Common myeloid progenitor, CD34-positive (primary cell): ENCODE measurements at regions not wholly inside any gene's neighbourhood (a gene's known extent, or its start where the extent isn't known, plus 50 kb on each side); places are given as distances from the start of the nearest gene placed in this dataset.
"Not testable (repeated sequence)": the region's sequence is repeated elsewhere in the genome, so short reads cannot be mapped to it uniquely, and the experiment has no call there.

ENCODE experiments used
- CTCF ChIA-PET: fragments of 350-600 bp; sonication (Branson Sonifier 250); formaldehyde crosslinking; loops from one replicate; lab custom pipeline; 2021; ENCODE audit warnings: antibody characterized with exemption; lab: Charles Lee
- POLR2A ChIA-PET: fragments of 350-600 bp; sonication (Branson Sonifier 250); formaldehyde crosslinking; loops from one replicate; lab custom pipeline; 2021; ENCODE audit warnings: antibody characterized with exemption; lab: Charles Lee
- DNase-seq, 3 donors: peaks; one replicate each; pipeline versions ENCODE4 v3.0.0 to v3.0.0-alpha.2; 2013
- H3K27ac ChIP-seq, 2 experiments: 1 replicate in 1 of 2; 2 replicates in 1 of 2; pipeline ENCODE4 v1.7.0; 2013; ENCODE audit warnings: inconsistent platforms in 2 of 2, low read length in 2 of 2, mild to moderate bottlenecking in 2 of 2, low read depth in 1 of 2, moderate library complexity in 1 of 2; ENCODE audit not compliant: severe bottlenecking in 2 of 2, insufficient read depth in 1 of 2, poor library complexity in 1 of 2
- H3K27me3 ChIP-seq, 5 experiments: replicated peaks in 2 of 5; 1 replicate in 3 of 5; 2 replicates in 2 of 5; pipeline versions ENCODE4 v1.6.1 to v1.7.0; 2013; ENCODE audit warnings: low read length in 4 of 5, mild to moderate bottlenecking in 2 of 5, moderate library complexity in 2 of 5, inconsistent platforms in 1 of 5; ENCODE audit not compliant: insufficient read depth in 5 of 5, control insufficient read depth in 4 of 5
- H3K36me3 ChIP-seq, 4 experiments: 1 replicate in 2 of 4; 2 replicates in 2 of 4; pipeline versions ENCODE4 v1.6.1 to v1.7.0; 2013; ENCODE audit warnings: low read length in 3 of 4, control low read depth in 1 of 4, mild to moderate bottlenecking in 1 of 4; ENCODE audit not compliant: control insufficient read depth in 4 of 4, insufficient read depth in 4 of 4
- H3K4me1 ChIP-seq, 4 experiments: 1 replicate in 3 of 4; 2 replicates in 1 of 4; pipeline versions ENCODE4 v1.6.1 to v1.7.1; 2013; ENCODE audit warnings: low read length in 3 of 4, mild to moderate bottlenecking in 3 of 4, control low read depth in 1 of 4, inconsistent platforms in 1 of 4, moderate library complexity in 1 of 4; ENCODE audit not compliant: control insufficient read depth in 4 of 4, insufficient read depth in 4 of 4; ENCODE audit errors: control extremely low read depth in 1 of 4
- H3K4me3 ChIP-seq, 7 experiments: 1 replicate in 4 of 7; 2 replicates in 3 of 7; pipeline versions ENCODE4 v1.5.1 to v1.7.0; 2013; ENCODE audit warnings: mild to moderate bottlenecking in 7 of 7, low read length in 6 of 7, moderate library complexity in 6 of 7, inconsistent platforms in 2 of 7, low read depth in 2 of 7, control low read depth in 1 of 7; ENCODE audit not compliant: insufficient read depth in 4 of 7, control insufficient read depth in 1 of 7; ENCODE audit errors: extremely low read depth in 1 of 7
- H3K9me3 ChIP-seq, 5 experiments: 1 replicate in 4 of 5; 2 replicates in 1 of 5; pipeline versions ENCODE4 v1.6.1 to v1.7.1; 2013; ENCODE audit warnings: low read length in 4 of 5, mild to moderate bottlenecking in 2 of 5, inconsistent platforms in 1 of 5, low read depth in 1 of 5, moderate library complexity in 1 of 5; ENCODE audit not compliant: control insufficient read depth in 4 of 5, insufficient read depth in 2 of 5; ENCODE audit errors: control extremely low read depth in 1 of 5
- WGBS: methylation state at CpG from one replicate; pipeline ENCODE4 v1.1.5; 2013; ENCODE audit not compliant: insufficient coverage; 5-methylcytosine and 5-hydroxymethylcytosine counted together

DNA sequence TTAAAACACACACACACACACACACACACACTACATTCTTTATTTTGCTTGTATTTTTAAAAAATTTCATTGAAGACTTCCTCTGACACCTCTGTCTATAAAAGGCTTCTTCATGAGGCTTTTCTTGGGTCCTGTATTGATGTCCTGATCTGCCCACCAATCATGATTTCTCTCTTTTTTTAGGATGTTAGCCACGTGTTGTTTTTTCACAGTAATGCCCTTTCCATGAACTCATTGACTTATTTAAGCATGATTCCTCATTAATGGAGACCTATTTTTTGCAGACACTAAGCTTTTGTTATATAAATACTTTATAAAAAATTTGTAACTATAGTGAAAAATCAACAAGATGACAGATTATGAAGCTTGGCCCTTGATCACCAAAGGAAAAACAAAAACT, 173.8 kb upstream of the CNTNAP5 start:
- no peak overlapping the region for H3K27ac ChIP-seq
- DNase-seq = no peak
- no peak overlapping the region for H3K4me3 ChIP-seq
- WGBS = no CpG with 5 or more reads among the region's 1 CpG
- H3K36me3 ChIP-seq = peaks cover 0 to 60% (median 10%) of the 10 kb centered on the region in 4 experiments
- H3K4me1 ChIP-seq = peaks cover 0 to 7% (median 0%) of the 10 kb centered on the region in 4 experiments
- H3K9me3 ChIP-seq = peaks cover 5 to 63% (median 14%) of the 10 kb centered on the region in 5 experiments
- H3K27me3 ChIP-seq = no peaks in the 10 kb centered on the region
- CTCF ChIA-PET = no interaction called here
- POLR2A ChIA-PET = no interaction called here

GRCh38 chr2:123853161-123853560, 171.9 kb upstream of the CNTNAP5 start:
- Histone ChIP-seq H3K9me3 (peaks cover 5 to 64% (median 17%) of the 10 kb centered on the region in 5 experiments), H3K36me3 (peaks cover 0 to 57% (median 7%) of the 10 kb centered on the region in 4 experiments), H3K4me3 (no peak overlapping the region), H3K27ac (no peak overlapping the region), H3K27me3 (no peaks in the 10 kb centered on the region), H3K4me1 (peaks cover 0 to 7% (median 0%) of the 10 kb centered on the region in 4 experiments)
- WGBS = no CpG with 5 or more reads among the region's 1 CpG
- DNase-seq = peak in 2 of 3 donors; percentile 39 to 61
- POLR2A ChIA-PET = no interaction called here
- CTCF ChIA-PET = no interaction called here

DNA sequence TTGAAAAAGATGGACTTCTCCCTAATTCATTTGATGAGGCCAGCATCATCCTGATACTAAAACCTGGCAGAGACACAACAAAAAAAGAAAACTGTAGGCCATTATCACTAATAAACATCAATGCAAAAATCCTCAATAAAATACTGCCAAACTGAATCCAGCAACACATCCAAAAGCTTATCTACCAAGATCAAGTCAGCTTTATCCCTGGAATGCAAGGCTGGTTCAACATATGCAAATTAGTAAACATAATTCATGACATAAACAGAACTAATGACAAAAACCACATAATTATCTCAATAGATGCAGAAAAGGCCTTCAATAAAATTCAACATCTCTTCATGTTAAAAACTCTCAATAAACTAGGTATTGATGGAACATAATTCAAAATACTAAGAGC, 166.1 kb upstream of the CNTNAP5 start:
- H3K27ac ChIP-seq, POLR2A ChIA-PET, H3K27me3 ChIP-seq, H3K4me1 ChIP-seq, H3K4me3 ChIP-seq, CTCF ChIA-PET: not testable (repeated sequence)
- Histone ChIP-seq H3K9me3 (peaks cover 5 to 72% (median 13%) of the 10 kb centered on the region in 5 experiments), H3K36me3 (peaks cover 0 to 38% (median 6%) of the 10 kb centered on the region in 4 experiments)
- DNase-seq = peak in 2 of 3 donors; percentile 44 to 67

- no peak overlapping the region for H3K4me3 ChIP-seq
- H3K36me3 ChIP-seq = peaks cover 0 to 32% (median 9%) of the 10 kb centered on the region in 4 experiments
- no peaks in the 10 kb centered on the region for H3K4me1 ChIP-seq
- peak overlapping the region in 1 of 2 experiments; percentile 27 for H3K27ac ChIP-seq
- no peaks in the 10 kb centered on the region for H3K27me3 ChIP-seq
- no peak for DNase-seq
- POLR2A ChIA-PET = interaction anchor here (0.7 kb wide), 1 partner anchor 504 kb away, joined by 3 read pairs; no protein-coding TSS in a partner anchor
- H3K9me3 ChIP-seq = peaks cover 6 to 38% (median 8%) of the 10 kb centered on the region in 5 experiments
- CTCF ChIA-PET = no interaction called here
- 100% methylated on average over 1 of the region's 1 CpG for WGBS
Observed at GRCh38 chr2:123864416-123864815, 160.7 kb upstream of the CNTNAP5 start.

GRCh38 chr2:123870206-123870880, 154.7 kb upstream of the CNTNAP5 start:
- H3K27me3 ChIP-seq = no peaks in the 10 kb centered on the region
- WGBS = 97% methylated on average over 3 of the region's 6 CpGs
- no peak overlapping the region for H3K27ac ChIP-seq
- ChIA-PET CTCF (no interaction called here), POLR2A (no interaction called here)
- H3K4me3 ChIP-seq = no peak overlapping the region
- peaks cover 4 to 41% (median 13%) of the 10 kb centered on the region in 5 experiments for H3K9me3 ChIP-seq
- DNase-seq = no peak
- H3K36me3 ChIP-seq = peaks cover 0 to 64% (median 19%) of the 10 kb centered on the region in 4 experiments
- H3K4me1 ChIP-seq = peaks cover 0 to 5% (median 0%) of the 10 kb centered on the region in 4 experiments

GRCh38 chr2:123870881-123871276, 154.2 kb upstream of the CNTNAP5 start:
- Histone ChIP-seq H3K4me1 (peaks cover 0 to 5% (median 0%) of the 10 kb centered on the region in 4 experiments), H3K27me3 (no peaks in the 10 kb centered on the region), H3K4me3 (no peak overlapping the region), H3K36me3 (peaks cover 0 to 68% (median 20%) of the 10 kb centered on the region in 4 experiments), H3K27ac (no peak overlapping the region), H3K9me3 (peaks cover 4 to 45% (median 13%) of the 10 kb centered on the region in 5 experiments)
- no peak for DNase-seq
- 97% methylated on average over 3 of the region's 4 CpGs for WGBS
- POLR2A ChIA-PET = no interaction called here
- CTCF ChIA-PET = no interaction called here

- ChIA-PET CTCF (no interaction called here), POLR2A (no interaction called here)
- Histone ChIP-seq H3K9me3 (peaks cover 10 to 78% (median 19%) of the 10 kb centered on the region in 5 experiments), H3K4me3 (no peak overlapping the region), H3K36me3 (peaks cover 0 to 28% (median 3%) of the 10 kb centered on the region in 4 experiments), H3K27me3 (no peaks in the 10 kb centered on the region), H3K4me1 (no peaks in the 10 kb centered on the region), H3K27ac (no peak overlapping the region)
- peak in 2 of 3 donors; percentile 57 to 60 for DNase-seq
- 100% methylated on average over 3 of the region's 3 CpGs for WGBS
Observed at GRCh38 chr2:123890148-123890547, 134.9 kb upstream of the CNTNAP5 start.
